RPMI7951 (cell line): ENCODE measurements at regions not wholly inside any gene's neighbourhood (a gene's known extent, or its start where the extent isn't known, plus 50 kb on each side); places are given as distances from the start of the nearest gene placed in this dataset.
"Not testable (repeated sequence)": the region's sequence is repeated elsewhere in the genome, so short reads cannot be mapped to it uniquely, and the experiment has no call there.

Source experiments
- DNase-seq: peaks from one replicate; pipeline ENCODE4 v3.0.0-alpha.2; 2012; ENCODE audit warnings: low read depth

GRCh38 chr11:121901886-121902285, 214.1 kb downstream of the BLID start:
- no peak for DNase-seq

DNA sequence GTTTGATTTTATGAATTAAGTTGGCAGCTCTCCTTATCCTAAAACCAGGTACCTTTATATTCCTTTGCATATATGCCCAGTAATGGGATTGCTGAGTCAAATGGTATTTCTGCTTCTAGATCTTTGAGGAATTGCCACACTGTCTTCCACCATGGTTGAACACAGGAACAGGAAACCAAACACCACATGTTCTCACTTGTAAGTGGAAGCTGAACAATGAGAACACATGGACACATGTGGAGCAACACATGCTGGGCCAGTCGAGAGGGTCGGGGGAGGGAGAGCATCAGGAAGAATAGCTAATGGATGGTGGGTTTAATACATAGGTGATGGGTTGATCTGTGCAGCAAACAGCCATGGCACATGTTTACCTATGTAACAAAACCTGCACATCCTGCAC, 214.6 kb downstream of the BLID start:
- DNase-seq = not testable (repeated sequence)

DNA sequence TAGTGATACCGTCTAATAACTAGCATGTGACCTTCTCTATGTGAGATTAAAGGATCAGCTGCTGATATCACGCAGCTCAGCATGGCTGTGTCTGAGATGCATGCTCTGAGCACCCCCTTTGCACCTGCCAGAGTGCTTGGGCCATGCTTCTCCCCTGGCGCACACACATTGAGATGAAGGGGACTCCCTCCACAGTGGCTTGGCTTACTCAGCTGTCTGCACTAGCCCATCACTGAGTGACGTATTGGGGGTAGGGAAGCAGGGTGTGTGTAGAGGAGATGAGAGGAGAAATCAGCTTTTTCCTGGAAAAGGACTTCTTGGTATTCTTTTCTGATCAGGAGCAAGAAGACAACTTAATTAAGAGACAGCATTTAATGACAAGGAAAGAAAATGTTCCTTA, 216.5 kb downstream of the BLID start:
- no peak for DNase-seq

- DNase-seq = no peak
Measured at GRCh38 chr11:121898903-121899302, 217.1 kb downstream of the BLID start.

DNA sequence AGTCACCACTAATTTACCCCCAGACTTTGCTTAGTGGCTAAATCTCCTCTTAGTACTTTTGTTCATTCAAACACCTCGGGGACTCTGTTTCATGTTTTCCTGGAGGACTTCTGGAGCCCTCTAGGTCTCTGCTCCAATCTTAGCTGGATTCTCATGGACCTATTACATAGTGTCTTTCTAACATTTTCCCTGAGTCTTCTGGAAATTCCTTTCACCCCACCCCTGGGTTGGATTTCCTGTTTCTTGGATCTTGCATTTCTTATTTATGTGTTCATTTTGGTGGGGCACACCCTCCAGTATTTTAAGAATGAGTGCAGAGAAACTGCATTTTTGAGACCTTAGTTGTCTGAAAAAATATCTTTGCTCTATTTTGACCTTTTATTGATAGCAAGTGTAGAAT, 220.1 kb downstream of the BLID start:
- peak; percentile 56 for DNase-seq

GRCh38 chr11:121894581-121894980, 221.4 kb downstream of the BLID start:
- DNase-seq = peak; percentile 72

DNA sequence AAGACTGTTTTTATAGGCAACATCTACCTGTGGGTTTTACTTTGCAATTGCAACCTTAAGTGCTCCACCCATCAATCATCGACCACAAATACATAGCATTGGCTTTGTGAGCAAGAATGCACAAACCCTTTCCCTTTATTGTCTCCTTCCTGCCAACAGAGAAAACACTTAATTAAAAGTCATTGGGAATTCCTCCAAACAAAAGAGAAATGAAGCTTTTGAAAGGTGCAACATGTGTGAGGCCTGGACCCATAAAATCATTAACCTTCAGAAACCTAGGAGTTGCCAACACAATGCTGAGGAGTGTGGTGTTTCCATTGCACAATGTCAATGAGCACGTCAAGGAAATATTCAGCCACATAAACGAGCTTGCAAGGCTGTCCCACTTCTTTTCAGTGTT, 223.2 kb downstream of the BLID start:
- peak; percentile 43 for DNase-seq

DNA sequence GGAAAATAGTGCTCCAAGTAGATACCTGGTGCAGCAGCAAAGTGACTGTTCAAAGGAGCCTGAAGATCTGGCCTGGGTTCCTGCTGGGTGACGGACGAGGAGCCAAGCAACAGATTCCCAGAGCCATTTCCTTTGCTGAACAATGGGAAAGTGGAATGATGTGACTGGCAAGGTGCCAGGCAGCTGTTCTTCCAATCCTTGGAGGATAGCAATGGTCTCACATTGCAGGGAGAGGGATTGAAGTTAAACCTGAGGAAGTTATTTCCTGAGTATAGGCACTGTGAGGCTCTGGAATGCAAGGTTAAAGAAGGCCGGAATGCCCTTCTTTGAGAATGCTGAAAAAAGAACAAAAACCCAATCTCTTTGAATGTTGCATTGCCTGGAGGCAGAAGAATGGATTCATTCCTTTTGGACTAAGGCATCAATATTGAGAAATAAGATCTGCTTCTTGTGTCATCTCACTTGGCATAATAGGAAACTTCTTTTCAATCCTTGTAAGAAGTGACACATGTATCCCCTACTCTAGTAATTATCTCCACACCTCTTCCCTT, 223.8 kb downstream of the BLID start:
- peak; percentile 90 for DNase-seq

DNA sequence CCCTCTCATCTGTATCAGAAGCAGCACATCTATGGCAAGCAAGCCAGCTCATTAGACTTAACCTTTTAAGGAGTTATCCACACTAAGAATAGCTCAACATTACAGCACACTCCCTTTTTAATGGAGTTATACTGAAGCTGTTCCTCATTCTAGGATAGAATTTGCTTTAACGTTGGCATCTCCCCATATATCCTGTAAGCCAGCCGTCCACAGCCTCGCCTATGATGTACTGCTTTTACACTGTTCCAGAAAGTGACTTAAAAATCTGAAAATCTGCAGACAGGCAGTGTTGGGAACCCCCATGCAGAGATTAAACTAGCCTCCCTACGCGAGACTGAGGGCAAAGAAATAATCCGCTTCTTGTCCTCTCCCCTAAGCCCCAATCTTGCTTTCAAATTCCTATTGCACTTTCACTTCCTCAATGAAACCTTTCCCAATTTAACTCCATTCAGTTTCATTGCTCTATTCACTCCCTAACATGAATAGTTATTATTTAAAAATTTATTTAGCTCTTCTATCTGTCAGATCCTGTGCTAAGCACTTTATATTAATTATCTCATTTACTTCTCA, 225.0 kb downstream of the BLID start:
- DNase-seq = no peak

DNA sequence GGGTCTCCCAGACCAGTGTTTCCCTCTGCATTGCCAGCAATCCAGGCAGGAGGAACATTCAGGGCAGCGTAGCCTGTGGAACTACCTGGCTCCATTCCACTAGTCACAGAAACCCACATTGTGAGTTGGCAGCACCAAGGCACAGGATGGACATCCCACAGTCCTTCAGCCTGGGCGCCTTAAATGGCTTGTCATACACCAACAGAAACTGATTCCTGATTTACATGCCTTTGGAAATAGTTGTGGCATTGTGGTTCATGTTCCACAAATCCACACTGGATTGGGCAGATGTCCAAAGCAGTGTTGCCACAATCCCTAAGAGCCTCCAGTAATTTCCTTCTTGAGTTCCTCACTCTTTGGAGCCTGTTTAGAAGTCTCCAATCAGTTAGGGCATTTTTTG, 225.6 kb downstream of the BLID start:
- DNase-seq = peak; percentile 99

- DNase-seq = peak; percentile 92
Measured at GRCh38 chr11:121889931-121890330, 226.1 kb downstream of the BLID start.

DNA sequence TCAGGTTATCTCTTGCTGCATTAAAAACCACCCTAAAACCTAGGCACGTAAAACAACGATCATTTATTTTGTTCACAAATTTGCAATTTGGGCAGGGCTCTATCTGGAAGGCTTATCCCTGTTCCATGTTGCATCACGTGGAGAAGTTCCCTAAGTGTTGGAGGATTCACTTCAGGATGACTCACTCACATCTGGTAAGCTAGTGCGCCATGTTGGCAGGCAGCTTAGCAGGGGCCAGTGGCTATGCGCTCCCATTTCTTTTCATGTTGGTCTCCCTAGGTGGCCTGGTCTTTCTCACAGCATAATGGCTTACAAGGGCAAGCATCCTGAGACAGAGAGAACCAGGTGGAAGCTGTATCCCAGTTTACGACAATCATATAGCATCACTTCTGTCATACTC, 226.8 kb downstream of the BLID start:
- DNase-seq = peak; percentile 94

- no peak for DNase-seq
Measured at GRCh38 chr11:121887976-121888557, 227.9 kb downstream of the BLID start.

DNA sequence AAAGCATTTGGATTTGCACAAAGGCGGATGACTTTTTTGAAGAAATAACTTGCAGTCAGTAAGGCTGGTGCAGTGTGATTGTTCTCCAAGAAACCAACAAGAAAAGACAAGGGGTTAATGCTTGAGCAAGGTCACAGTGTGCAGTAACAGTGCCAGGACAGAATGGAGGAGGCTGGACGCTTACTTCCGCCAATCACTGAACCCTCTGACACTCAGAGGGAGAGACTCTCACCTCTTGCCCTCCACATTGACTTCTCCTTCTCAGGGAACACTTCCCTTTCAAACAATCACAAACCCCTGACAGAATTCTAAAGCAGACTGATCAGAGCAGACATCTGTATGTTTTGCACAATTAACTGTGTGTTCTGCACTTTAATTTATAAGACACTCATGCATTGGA, 228.4 kb downstream of the BLID start:
- no peak for DNase-seq

- DNase-seq = no peak
Measured at GRCh38 chr11:121886996-121887395, 229.0 kb downstream of the BLID start.

- DNase-seq = peak; percentile 87
Measured at GRCh38 chr11:121886005-121886734, 229.8 kb downstream of the BLID start.

DNA sequence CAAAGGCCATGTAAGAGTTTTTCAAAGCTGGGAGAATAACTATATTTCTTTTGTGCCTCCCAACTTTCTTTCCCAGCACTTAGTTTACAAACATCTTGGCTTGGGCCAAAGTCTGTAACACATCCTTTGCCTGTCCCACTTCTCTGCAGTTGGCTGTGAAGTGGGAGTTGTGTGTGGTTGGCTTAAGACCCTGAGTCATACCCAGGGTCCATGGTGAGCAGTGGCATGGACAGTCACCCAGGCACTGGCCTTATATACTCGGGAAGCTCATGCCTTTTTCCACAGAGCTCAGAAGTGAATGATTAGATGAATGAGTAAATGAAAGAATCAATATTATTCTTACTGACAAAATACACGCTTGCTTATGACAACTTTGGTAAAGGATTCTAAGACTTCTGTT, 231.4 kb downstream of the BLID start:
- peak; percentile 65 for DNase-seq

DNA sequence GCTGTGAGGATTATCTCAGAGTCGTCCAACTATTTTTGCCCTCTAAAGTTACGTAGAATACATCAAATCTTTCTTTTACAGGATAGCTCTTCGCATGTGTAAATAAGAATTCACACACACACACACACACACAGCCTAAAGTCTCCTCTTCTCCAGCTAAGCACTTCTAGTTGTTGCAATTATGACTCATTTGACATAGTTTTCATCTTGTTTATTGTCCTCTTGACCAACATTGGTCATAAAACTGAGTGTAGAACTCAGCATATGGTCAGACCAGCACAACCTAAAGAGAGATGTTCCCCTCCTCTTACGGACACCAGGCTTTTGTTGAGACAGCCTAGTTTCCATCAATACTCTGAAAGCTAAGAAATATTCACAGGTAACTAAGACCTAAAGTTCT, 234.2 kb downstream of the BLID start:
- DNase-seq = peak; percentile 84

- DNase-seq = no peak
Measured at GRCh38 chr11:121877152-121877551, 238.9 kb downstream of the BLID start.

- no peak for DNase-seq
Measured at GRCh38 chr11:121873766-121874165, 242.2 kb downstream of the BLID start.

- DNase-seq = no peak
Measured at GRCh38 chr11:121872356-121872755, 243.7 kb downstream of the BLID start.

GRCh38 chr11:121870206-121871045, 245.6 kb downstream of the BLID start:
- DNase-seq = no peak
